Left lung (tissue), 4 donors: ENCODE measurements at regions not wholly inside any gene's neighbourhood (a gene's known extent, or its start where the extent isn't known, plus 50 kb on each side); places are given as distances from the start of the nearest gene placed in this dataset.

ENCODE experiments used
- ATAC-seq: fragments of 200-7000 bp; cut with Tn5 transposase; one replicate; pipeline ENCODE4 v1.9.1; 2020; ENCODE audit warnings: moderate library complexity
- DNase-seq, 4 donors: peaks; one replicate each; pipeline ENCODE4 v3.0.0-alpha.2; 2013 to 2020
- H3K27ac ChIP-seq, 2 donors: fragments of 200-600 bp; sonication (generic) in 1 of 2; one replicate each; pipeline versions ENCODE4 v1.5.0 to v1.8.0; 2020 to 2021
- H3K27me3 ChIP-seq, 2 donors: fragments of 200-600 bp; sonication (generic) in 1 of 2; one replicate each; pipeline versions ENCODE4 v1.5.0 to v1.8.0; 2020 to 2021
- H3K36me3 ChIP-seq, 2 donors: fragments of 200-600 bp; sonication (generic) in 1 of 2; one replicate each; pipeline versions ENCODE4 v1.5.0 to v1.8.0; 2020 to 2021
- H3K4me1 ChIP-seq, 2 donors: fragments of 200-600 bp; one replicate each; pipeline ENCODE4 v1.8.0; 2021
- H3K4me3 ChIP-seq, 2 donors: fragments of 200-600 bp; sonication (generic) in 1 of 2; one replicate each; pipeline versions ENCODE4 v1.5.0 to v1.8.0; 2020 to 2021; ENCODE audit warnings: mild to moderate bottlenecking in 1 of 2
- H3K9me3 ChIP-seq, 2 donors: fragments of 200-600 bp; sonication (generic) in 1 of 2; one replicate each; pipeline versions ENCODE4 v1.5.0 to v1.8.0; 2020 to 2021
- intact Hi-C, 2 donors: fragments of 100-400 bp; cut with DNase I; formaldehyde crosslinking; loops; one replicate each; pipeline versions ENCODE4 v1.11.2 to v1.14.2; 2022
- TF ChIP-seq, protein P1 (sequence below), 2 donors: fragments of 200-600 bp; sonication (generic) in 1 of 2; IDR thresholded peaks; one replicate each; pipeline versions ENCODE4 v1.5.0 to v1.8.0; 2021; ENCODE audit warnings: antibody characterized with exemption in 2 of 2
- donor health status: DM: no; HTN: yes; CAD: no.
- donor health status: DM: no; HTN: no; CAD: no.

DNA sequence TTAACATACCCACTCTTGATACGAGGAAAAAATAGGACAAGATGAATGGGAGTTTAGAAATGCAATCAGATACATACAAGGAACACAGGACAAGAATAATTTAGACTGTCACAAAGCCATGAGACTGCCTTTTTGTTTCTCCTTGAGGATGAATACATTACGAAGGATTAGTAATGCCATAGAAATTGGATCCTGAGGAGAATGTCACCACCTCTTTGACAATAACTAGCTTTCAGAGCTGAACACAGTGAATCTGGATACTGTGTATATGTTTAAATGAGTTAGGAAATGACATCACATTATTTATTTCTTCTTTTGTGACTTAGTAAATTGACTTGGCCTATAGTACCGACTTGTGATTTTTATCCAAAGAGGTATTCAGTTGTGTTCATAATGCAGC is 596.3 kb upstream of the CNTNAP2 start:
- DNase-seq (no peak), ATAC-seq (no peak)
- intact Hi-C loops: no loop called here
- Histone ChIP-seq H3K4me1 (no peaks in the 10 kb centered on the region), H3K9me3 (no peaks in the 10 kb centered on the region), H3K27me3 (no peaks in the 10 kb centered on the region), H3K36me3 (no peaks in the 10 kb centered on the region), H3K4me3 (no peak overlapping the region), H3K27ac (no peak overlapping the region)
- TF ChIP-seq, protein P1, sequence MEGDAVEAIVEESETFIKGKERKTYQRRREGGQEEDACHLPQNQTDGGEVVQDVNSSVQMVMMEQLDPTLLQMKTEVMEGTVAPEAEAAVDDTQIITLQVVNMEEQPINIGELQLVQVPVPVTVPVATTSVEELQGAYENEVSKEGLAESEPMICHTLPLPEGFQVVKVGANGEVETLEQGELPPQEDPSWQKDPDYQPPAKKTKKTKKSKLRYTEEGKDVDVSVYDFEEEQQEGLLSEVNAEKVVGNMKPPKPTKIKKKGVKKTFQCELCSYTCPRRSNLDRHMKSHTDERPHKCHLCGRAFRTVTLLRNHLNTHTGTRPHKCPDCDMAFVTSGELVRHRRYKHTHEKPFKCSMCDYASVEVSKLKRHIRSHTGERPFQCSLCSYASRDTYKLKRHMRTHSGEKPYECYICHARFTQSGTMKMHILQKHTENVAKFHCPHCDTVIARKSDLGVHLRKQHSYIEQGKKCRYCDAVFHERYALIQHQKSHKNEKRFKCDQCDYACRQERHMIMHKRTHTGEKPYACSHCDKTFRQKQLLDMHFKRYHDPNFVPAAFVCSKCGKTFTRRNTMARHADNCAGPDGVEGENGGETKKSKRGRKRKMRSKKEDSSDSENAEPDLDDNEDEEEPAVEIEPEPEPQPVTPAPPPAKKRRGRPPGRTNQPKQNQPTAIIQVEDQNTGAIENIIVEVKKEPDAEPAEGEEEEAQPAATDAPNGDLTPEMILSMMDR (IDR thresholded peaks at IDR 0.05): no peak

- Histone ChIP-seq H3K4me3 (no peak overlapping the region), H3K27me3 (no peaks in the 10 kb centered on the region), H3K36me3 (no peaks in the 10 kb centered on the region), H3K4me1 (no peaks in the 10 kb centered on the region), H3K9me3 (peaks cover 0 to 27% of the 10 kb centered on the region in 2 donors), H3K27ac (no peak overlapping the region)
- ATAC-seq (no peak), DNase-seq (no peak)
- TF ChIP-seq, protein P1 (IDR thresholded peaks at IDR 0.05): no peak
- intact Hi-C loops: no loop called here
Observed at GRCh38 chr7:145511004-145511403, 605.6 kb upstream of the CNTNAP2 start.

- H3K4me3 ChIP-seq: no peak overlapping the region
- TF ChIP-seq, protein P1 (IDR thresholded peaks at IDR 0.05): no peak
- H3K9me3 ChIP-seq: peaks cover 0 to 4% of the 10 kb centered on the region in 2 donors
- H3K27me3 ChIP-seq: no peaks in the 10 kb centered on the region
- ATAC-seq (peak; percentile 13), DNase-seq (no peak)
- H3K27ac ChIP-seq: no peak overlapping the region
- H3K36me3 ChIP-seq: no peaks in the 10 kb centered on the region
- intact Hi-C loops: no loop called here
- H3K4me1 ChIP-seq: no peaks in the 10 kb centered on the region
Observed at GRCh38 chr7:145497911-145498525, 618.6 kb upstream of the CNTNAP2 start.

DNA sequence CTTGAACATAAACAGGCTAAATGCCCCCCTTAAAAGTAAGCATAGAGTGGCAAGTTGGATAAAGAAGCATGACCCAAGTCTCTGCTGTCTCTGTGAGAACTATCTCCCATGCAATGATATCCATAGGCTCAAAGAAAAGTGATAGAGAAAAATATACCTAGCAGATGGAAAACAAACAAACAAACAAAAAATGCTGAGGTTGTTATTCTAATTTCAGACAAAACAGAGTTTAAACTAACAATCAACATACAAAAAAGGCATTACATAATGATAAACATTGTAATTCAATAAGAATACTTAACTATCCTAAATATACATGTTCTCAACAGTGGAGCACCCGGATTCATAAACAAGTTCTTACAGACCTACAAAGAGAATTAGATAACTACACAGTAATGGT is 626.2 kb upstream of the CNTNAP2 start:
- Histone ChIP-seq H3K4me3 (no peak overlapping the region), H3K36me3 (no peaks in the 10 kb centered on the region), H3K27ac (no peak overlapping the region), H3K9me3 (peaks cover 0 to 37% of the 10 kb centered on the region in 2 donors), H3K4me1 (no peaks in the 10 kb centered on the region), H3K27me3 (no peaks in the 10 kb centered on the region)
- DNase-seq (no peak), ATAC-seq (no peak)
- TF ChIP-seq, protein P1 (IDR thresholded peaks at IDR 0.05): no peak
- intact Hi-C loops: no loop called here

DNA sequence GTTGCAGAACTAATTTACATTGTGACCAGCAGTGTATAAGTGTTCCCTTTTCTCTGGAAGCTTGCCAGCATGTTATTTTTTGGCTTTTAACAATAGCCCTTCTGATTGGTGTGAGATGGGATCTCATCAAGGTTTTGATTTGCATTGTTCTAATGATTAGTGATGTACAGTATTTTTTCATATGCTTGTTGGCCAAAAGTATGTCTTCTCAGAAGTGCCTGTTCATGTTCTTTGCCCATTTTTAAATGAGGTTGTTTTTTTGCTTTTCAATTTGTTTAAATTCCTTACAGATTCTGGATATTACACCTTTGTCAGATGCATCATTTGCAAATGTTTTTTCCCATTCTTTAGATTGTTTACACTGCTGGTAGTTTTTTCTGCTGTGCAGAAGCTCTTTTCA is 627.0 kb upstream of the CNTNAP2 start:
- no peak overlapping the region for H3K4me3 ChIP-seq
- peaks cover 0 to 37% of the 10 kb centered on the region in 2 donors for H3K9me3 ChIP-seq
- no peaks in the 10 kb centered on the region for H3K4me1 ChIP-seq
- intact Hi-C loops: no loop called here
- no peaks in the 10 kb centered on the region for H3K27me3 ChIP-seq
- H3K27ac ChIP-seq: no peak overlapping the region
- no peaks in the 10 kb centered on the region for H3K36me3 ChIP-seq
- ATAC-seq (no peak), DNase-seq (no peak)
- TF ChIP-seq, protein P1 (IDR thresholded peaks at IDR 0.05): no peak
